ENCODE measurements at regions not wholly inside any gene's neighbourhood (a gene's known extent, or its start where the extent isn't known, plus 50 kb on each side); places are given as distances from the start of the nearest gene placed in this dataset.

DNA sequence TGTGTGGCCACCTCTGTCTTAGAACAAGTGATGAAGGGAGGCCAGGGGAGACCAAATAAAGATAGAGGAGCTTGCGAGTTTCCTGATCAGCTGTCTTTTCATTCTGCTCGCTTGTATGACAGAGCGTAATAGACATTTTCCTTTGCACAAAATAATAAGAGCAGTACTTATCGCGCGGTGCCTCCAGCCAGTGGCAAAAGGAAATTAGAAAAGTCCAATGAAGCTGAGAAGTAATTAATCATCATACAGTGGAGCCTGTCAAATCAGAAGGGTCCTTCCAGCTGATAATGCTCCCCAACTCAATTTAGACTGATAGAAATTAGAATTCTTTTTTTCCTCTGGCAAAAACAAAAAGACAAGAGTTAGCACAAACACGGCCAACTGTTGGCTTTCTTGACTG is 307.0 kb upstream of the IRX5 start:
- DNase-seq: no peak

DNA sequence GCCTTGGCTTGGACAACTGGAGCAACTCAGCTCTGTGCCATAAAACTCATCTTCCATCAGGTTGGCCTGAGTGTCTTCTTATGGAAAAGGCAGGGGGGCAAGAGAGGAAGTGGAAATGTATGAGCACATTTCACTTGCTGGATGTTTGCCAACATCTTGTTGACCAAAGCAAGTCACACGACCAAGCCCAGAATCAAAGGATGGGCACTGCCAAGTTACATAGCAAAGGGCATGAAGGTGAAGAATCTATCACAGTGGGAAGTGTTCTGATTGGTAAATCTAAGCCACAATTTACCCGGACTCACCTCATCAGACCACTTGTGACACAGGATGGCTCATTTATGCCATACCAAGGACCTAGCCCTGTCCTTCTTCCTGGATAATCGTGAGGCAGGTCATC is 310.5 kb upstream of the IRX5 start:
- DNase-seq: no peak

DNA sequence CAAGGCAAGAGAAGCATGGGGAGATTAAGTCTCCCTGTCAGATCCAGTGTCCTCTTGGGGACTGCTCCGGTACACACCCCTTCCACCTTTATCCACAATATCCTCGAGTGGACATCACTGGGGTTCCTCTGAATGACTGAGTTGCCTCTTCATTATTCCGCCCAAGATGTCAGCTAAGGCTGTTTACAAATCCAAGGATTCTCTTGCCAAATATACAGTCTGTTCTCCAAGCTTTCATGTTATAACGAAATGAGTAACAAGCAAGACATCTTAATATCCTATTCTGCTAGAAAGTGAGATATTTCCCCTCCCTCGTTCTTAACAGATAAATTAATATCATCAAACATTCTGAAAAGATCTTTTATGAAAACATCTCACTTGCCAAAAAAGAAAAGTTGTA is 314.1 kb upstream of the IRX5 start:
- DNase-seq: no peak

DNA sequence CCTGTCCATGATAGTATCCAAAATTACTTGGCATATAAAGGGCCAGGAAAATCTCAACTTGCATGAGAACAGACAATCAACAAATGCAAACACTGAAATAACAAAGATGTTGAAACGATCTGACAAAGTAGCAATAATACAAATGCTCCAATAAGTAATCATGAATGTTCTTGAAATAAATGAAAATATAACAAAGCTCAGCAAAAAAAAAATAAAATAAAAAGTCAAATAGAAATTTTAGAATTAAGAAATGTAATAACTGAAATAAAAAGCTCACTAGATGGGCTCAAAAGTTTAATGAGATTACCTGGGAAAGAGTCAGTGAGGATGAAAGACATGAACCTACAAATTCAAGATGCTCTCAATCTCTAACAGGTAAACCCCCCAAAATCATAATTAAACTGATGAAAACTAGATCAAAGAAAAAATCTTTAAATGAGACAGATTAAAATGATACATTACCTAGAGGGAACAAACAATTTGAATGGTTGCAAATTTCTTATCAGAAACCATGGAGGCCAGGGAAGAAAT is 319.0 kb upstream of the IRX3 start:
- DNase-seq: no peak

DNA sequence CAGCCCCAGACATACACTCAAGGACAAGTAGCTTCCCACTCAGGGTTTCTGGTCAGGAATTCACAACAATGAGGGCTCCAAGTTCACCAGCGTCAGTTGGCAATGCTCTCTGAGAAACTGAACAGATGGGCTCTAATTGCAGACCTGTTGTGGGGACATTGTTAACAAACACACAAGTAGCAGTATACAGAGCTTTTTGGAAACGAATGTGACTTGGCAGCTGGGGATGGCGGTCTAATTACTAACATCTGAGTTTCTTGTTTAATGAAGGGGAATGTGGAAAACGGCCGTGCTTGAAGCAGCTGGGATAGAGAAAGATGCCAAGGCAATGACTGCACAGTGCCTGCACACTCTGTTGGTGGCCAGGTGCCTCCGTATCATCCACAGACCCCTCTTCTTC is 316.1 kb upstream of the IRX3 start:
- no peak for DNase-seq

DNA sequence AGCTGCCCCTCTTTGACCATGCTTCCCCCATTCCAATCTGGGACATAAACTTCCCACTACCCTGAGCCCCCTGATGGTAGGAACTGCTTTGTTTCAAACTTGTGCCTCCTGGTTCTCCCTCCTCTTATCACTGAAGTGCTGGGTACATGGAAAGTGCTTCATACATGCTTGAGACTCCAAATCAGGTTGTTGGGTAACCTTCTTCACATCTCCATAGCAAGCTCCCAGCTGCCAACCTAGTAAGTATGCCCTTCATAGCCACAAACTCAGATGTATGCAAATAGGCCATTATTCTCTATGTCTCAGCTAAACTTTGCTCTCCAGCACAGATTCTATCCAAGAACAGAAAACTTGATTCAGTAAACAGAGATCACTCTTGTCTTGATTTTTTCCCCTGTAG is 310.6 kb upstream of the IRX3 start:
- DNase-seq: no peak

DNA sequence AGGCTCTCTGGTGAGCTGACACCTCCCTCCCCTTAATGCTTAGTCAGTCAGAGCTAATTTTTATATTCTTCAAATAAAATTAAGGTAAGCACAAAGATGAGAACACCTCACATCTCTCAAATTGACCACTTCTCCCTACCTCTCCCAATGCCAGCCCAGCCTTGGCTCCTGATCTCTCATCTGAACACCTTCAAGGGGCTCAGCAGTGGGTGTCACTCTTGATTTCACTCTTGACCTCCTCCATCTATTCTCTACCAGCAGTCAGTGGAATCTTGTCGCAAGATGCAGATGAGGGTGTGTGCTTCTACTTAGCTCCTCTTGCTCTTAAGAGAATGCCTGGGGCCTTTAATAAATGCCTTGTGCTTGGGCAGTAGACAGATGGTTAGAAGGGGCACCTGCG is 309.0 kb upstream of the IRX3 start:
- no peak for DNase-seq

DNA sequence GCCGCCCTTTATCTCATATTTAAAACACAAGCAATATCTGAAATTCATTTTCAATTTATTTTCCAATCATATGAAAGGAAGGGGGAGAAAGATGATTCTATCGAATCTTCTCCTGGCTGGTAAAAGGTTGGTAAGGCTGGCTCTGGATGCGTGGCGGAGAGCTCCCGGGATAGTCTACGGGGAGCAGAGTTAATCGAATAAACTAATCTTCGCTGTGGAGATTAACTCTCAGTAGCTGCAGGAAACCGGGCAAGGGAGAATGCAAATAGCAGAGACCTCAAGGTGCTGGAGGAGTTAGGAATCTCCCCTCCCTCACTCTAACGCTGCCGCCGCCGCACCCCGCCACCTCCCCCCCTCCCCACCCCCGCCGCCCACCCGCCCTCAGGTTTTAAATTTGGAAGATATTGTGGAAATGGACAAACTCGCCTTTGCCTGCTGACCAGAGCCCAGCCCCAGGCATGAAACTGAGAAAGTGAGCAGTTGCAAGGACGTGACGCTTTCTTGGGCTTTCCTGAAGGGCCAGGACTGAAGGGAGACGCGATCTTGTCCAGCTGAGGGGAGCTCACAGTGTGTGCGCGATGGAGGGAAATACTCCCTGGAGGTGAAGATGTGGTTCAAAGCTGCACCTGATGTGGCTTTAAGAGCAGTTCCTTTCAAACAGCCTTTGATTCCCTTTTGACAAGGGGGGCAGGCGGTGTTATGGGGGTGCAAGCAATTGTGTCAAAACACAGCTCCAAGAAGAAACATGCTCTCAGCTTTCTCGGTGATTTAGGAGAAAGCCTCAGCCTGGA is 308.2 kb upstream of the IRX3 start:
- DNase-seq: no peak

DNA sequence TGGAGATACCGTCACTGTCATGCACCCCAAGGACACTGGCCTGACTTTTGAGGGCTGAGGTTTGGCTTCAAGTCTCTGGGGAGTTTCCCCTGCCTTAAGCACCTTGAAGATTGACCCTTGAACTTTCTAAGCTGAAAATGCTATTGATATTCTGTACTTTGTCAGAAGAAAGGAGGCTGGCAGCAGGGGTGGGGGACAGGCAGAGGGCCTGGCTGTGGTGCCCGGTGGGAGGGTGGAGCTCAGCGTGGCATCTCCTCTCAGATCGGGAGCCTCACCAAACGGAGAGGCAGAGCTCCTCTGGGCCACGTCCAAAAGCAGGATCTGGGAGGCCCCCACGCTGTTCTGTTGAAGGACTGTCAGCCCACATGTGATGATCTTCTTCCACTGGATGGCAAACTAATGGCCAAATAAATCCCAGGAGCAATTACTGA is 305.2 kb upstream of the IRX3 start:
- DNase-seq: no peak

DNA sequence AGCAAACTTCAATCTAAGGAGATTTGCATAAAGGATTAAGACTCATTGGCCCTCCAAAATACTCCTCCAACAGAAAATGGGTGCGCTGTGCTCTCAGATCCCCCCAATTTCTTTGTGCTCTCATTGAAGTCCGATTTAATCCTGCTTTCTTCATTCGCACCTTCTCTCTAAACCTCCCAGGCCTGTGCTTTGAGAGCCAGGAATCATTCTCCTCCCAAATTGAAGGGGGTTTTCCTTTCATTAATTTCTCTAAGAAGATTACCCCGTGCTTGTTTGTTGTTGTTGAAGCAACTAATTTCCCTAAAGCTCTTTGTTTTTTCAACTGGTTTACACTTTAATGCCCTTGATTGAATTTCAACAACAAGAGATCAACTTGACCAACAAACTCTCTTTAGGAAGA is 304.2 kb upstream of the IRX3 start:
- no peak for DNase-seq

DNA sequence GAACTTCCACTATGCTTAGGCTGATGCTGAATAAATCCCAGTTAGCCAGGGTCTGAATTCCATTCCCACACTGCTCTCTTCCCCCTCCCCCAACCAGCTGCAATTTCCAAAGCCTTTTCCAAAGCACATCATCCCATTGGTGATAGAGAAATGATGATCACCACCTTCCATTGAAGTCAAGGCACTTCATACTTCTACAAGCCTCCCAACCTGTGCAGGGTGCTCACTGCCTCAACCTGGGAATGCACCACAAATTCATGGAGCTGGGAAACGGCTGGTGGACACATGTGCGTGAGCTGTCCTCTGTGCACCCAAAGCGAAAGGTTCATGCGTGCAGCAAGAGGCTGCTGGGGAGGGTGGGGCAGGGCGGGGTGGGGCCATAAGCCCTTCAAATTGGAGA is 302.7 kb upstream of the IRX3 start:
- no peak for DNase-seq

DNA sequence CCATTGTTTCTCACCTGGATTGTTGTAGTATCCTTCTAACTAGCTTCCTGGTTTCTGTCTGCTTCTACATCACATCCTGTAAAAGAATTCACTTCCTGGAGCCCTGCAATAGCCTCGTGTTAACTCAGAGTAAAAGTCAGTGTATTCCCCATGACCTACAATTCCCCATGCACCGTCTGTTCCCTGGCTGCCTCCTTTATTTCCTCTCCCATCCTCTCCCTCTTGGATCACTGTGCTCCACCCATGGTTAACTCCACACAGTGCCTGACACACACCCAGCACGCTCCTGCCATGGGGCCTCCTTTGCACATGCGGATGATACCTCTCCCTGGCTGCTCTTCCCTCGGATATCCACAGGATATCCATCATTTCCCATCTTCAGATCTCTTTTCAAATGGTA is 301.4 kb upstream of the IRX3 start:
- no peak for DNase-seq

DNA sequence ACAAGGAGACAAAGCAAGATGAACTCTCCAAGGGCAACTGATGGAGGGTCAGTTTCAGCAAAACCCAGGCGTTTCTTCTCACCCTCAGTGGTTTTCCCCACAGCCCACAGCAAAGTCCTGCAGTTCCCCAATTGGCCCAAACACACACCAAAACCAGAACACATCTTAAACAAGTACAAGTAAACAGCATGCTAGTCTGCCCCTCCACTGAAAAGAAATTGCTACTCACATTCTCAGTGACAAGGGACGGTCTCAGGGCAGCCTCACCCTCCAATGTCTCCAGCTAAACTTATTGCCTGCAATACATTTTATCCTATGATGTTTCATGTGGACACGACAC is 300.6 kb upstream of the IRX3 start:
- no peak for DNase-seq

DNA sequence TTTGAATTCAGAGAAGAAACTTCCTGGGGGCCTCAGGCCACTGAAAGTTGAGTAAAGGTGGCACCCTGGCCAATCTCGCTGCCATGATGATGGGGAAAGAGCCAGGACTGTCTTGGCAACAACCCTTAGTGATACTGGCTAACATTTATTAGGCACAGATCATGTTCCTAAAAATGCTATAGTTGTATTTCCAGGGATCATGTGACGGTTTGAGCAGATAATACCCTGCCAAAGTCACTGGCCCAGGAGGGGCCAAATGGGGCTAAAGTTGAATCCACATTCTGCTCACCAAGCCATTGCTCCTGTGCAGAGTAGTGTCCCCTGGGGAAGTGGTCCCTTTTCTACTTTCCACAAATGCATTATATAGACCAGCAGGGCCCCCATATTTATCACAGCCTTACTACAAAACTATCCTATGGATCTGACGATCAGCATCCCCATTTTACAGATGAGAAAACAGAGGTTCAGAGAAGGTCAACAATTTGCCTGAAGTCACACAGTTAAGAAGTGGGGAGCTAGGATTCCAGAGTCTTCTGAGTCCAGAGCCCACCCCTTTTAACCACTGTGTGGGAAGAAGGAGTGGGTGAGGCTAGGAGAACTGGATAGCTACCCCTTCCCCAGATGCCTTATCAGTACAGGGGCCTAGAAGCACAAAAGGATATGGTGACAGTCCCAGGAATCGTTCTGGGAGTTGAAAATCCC is 300.0 kb upstream of the IRX3 start:
- DNase-seq: no peak

DNA sequence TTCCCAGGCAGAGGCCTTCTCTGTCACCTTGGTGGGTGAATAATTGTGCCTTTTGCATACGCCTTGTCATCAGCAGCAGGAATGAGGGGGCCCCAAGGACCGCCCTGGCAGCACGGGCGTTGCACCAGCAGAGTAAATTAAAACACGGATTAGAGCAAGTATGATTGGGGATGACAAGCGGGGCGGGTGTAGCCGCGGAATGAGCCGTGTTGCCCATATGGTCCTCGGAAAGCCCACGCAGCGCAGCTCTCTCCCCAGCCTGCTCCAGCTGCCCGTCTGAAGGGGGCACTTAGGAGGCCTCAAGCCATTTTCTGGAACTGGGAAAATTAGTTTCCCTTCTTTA is 299.4 kb upstream of the IRX3 start:
- no peak for DNase-seq

DNA sequence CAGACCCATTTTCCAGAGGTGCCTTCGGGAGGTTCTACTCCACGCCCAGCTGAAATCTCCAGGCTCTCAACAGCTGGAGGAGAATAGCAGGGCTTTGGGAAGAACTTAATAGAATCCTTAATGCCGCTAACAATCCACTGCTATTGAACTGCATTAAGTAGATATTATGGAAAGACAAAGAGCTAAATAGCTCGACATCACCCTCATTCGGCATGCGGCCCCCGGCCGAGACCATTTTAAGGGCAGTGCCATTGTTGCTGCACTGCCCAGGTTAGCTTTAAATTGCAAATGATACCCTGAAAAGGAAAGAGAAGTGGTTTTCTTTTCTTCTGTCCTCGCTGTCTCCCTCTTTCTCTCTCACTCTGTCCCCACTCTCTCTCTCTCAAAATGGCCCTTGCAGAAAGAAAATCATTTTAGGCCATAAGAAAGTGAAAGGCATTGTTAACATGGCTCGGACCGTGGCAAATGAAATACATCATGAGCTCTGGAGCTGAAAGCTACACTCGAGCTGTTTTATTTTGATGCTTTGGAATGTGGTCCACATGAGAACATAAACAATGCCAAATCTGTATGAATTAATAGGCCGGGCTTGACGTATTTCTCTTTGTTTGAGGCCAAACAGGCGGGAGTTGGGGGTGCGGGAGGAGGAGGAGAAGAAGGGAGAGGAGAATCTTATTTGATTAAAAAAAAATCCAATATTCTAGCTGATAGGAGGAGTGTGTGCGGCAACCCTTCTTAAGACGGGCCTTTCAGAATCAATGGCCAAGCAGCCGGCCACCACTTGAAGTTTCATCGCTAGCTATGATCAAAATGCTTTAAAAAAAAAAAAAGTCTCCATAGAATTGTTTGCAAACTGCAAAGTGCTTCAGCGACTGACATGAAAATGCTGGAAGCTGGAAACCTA is 298.8 kb upstream of the IRX3 start:
- DNase-seq: no peak

DNA sequence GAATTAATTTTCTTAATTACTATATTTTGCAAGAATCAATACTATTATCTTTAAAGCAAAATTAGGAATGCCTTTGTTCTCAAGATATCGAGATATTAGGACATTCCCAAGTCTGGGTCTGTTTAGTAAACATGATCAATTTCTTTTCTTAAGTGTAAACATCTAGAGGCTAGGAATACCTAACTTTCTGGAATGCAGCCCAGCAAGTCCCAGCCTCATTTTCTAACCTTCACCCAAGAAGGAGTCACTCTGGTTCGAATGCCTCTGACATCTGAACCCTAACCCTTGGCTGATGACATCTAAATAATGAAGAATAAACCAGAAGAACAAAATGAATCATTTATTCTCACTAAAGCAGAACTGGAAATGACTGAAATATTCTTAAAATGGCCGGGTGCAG is 297.5 kb upstream of the IRX3 start:
- no peak for DNase-seq

DNA sequence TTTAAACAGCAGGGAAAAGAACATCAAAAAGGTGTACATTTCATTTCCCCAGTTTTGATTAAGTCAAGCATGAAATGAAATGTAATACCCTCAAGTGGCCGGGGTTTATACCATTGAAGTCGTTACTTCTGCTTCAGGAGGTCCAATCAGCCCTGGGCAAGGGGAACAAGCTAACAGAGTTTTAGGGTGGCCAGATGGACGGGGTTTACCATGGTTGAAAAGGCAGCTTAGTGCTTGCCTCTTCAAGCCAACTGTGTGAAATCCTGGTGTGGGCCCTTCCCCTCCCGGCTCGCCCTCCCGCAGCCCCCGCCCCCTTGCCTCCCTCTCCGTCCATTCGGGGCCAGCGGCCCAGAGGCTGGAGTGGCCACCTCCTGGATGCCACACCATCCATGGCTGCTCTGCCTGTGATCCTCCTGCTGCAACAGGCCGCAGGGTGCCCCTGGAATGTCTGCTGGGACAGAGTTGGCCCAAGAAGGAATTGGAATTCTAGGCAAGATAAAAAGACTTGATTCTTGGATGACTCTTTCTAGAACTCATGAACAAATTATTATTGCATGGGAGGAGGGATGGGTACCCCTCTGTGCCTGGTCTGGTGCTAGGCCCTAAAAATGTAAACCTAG is 296.2 kb upstream of the IRX3 start:
- no peak for DNase-seq

DNA sequence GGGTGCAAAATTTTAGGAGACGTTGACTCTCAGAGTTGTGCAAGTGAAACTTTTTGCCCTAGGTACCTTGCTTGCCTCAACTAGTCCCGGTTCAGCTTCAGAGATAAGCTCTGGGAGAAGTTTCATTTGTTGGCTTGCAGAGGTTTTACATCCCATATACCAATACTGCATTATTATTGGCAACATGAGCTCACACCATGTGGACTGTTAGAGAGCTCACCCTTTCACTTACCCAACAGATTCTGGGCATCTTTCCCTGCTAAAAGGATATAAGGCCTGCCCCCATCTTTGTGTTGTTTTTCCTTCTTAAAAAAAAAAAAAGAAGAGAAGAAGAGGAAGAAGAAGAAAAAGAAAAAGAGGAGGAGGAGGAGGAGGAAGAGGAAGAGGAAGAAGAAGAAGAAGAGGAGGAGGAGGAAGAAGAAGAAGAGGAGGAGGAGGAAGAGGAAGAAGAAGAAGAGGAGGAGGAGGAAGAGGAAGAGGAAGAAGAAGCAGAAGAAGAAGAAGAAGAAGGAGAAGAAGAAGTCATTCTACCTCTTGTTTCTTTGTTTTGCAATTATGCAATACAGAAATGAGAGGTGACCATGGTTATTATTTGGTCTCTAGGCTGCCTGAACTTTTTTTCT is 292.6 kb upstream of the IRX3 start:
- DNase-seq: no peak

DNA sequence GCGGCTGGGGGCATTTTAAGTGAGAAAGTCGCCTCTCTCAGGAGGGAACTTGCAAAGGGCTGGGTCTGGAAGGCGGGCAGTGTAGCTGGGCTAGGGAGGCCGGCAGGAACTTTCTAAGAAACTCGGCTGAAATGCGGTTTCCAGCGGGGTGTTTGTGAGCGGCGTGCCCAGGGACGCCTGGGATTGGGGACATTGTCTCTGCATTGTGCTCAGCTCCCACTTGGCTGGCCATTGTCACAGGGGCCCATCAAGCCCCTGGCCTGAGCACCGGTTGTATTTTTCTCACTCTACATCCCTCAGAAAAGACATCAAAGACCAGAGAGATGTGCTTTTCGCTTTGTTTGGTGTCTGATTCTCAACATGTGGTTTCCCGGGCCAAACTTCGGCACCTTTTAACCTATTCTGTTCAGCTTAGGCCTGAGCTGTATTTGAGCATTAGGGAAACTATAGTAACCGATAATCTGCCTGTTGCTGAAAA is 291.1 kb upstream of the IRX3 start:
- no peak for DNase-seq

DNA sequence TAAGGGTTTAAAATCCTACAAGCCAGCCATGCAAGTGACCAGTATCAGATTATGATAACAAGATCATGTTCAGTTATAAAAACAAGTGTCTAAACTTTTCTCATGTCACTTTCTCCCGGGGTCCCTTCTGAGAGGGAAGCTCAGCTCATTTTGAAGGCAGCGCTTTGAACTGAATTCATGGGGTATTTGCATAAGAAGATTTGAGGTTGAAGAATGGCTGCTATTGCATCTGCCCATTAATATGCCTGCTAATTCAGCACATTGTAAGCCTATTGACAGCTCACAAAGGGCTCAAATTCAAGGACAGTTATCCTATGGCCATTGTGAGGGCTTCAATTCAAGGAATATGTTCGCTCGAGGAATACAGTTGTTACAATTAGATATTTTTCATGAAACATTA is 290.2 kb upstream of the IRX3 start:
- no peak for DNase-seq

Data from RPMI8226 (cell line).